ENCODE measurements at regions not wholly inside any gene's neighbourhood (a gene's known extent, or its start where the extent isn't known, plus 50 kb on each side); places are given as distances from the start of the nearest gene placed in this dataset.

GRCh38 chr3:2023959-2024358 lies 74.7 kb upstream of the CNTN4 start:
- no peaks in the 10 kb centered on the region for H4K20me1 ChIP-seq (ENCODE audit: insufficient read depth, low read length)
- peaks cover 4 to 7% of the 10 kb centered on the region in 2 donors for H3K9me3 ChIP-seq (replicated peaks in 1 of 2; ENCODE audit: control insufficient read depth in 1 of 2, insufficient read depth in 1 of 2, low read length in 2 of 2)
- no peaks in the 10 kb centered on the region for H3K36me3 Mint-ChIP-seq
- peaks cover 0 to 6% (median 4%) of the 10 kb centered on the region in 7 donors for H3K9me3 Mint-ChIP-seq
- no peak overlapping the region for H3K4me2 ChIP-seq (replicated peaks; ENCODE audit: extremely low read depth, low read length, poor library complexity, severe bottlenecking)
- H3K4me3 ChIP-seq (replicated peaks in 1 of 3; ENCODE audit: low read depth in 2 of 3, low read length in 3 of 3) = no peak overlapping the region
- WGBS (ENCODE audit: insufficient coverage) = 100% methylated on average over 1 of the region's 3 CpGs
- H3K4me3 Mint-ChIP-seq = no peak overlapping the region
- H3K9ac ChIP-seq (ENCODE audit: insufficient read depth, low read length, poor library complexity, severe bottlenecking) = no peak overlapping the region
- intact Hi-C loops (cut with micrococcal nuclease) = no loop called here
- no peak overlapping the region for H3K27ac ChIP-seq (ENCODE audit: low read depth in 1 of 2, low read length in 2 of 2)
- H3K79me2 ChIP-seq (ENCODE audit: insufficient read depth, low read length) = no peaks in the 10 kb centered on the region
- no peak for DNase-seq
- no peaks in the 10 kb centered on the region for H3K4me1 ChIP-seq (ENCODE audit: control insufficient read depth in 1 of 2, insufficient read depth in 2 of 2, low read length in 2 of 2)
- no peaks in the 10 kb centered on the region for H3K36me3 ChIP-seq (replicated peaks in 1 of 2; ENCODE audit: control insufficient read depth in 1 of 2, insufficient read depth in 2 of 2, low read length in 2 of 2)
- no peaks in the 10 kb centered on the region for H3K27me3 ChIP-seq (ENCODE audit: control insufficient read depth in 2 of 2, insufficient read depth in 2 of 2, low read length in 2 of 2)
- H3K4me1 Mint-ChIP-seq = no peaks in the 10 kb centered on the region
- H3K27me3 Mint-ChIP-seq (ENCODE audit: low read depth in 3 of 3) = no peaks in the 10 kb centered on the region
- H3K27ac Mint-ChIP-seq = no peak overlapping the region
- no peak overlapping the region for H2AFZ ChIP-seq (ENCODE audit: insufficient read depth, low read depth, low read length, poor library complexity, severe bottlenecking)
- no peak for TF ChIP-seq CTCF (IDR thresholded peaks at IDR 0.05)

- H3K4me3 Mint-ChIP-seq = no peak overlapping the region
- no peaks in the 10 kb centered on the region for H3K4me1 Mint-ChIP-seq
- no peaks in the 10 kb centered on the region for H3K27me3 Mint-ChIP-seq (ENCODE audit: low read depth in 3 of 3)
- no peak overlapping the region for H3K27ac Mint-ChIP-seq
- no peaks in the 10 kb centered on the region for H3K36me3 Mint-ChIP-seq
- H3K9me3 Mint-ChIP-seq = peaks cover 0 to 6% (median 3%) of the 10 kb centered on the region in 7 donors
- no peak overlapping the region for H2AFZ ChIP-seq (ENCODE audit: insufficient read depth, low read depth, low read length, poor library complexity, severe bottlenecking)
- H3K9me3 ChIP-seq (replicated peaks in 1 of 2; ENCODE audit: control insufficient read depth in 1 of 2, insufficient read depth in 1 of 2, low read length in 2 of 2) = peaks cover 6 to 7% of the 10 kb centered on the region in 2 donors
- WGBS (ENCODE audit: insufficient coverage) = no CpG with 5 or more reads among the region's 4 CpGs
- H3K9ac ChIP-seq (ENCODE audit: insufficient read depth, low read length, poor library complexity, severe bottlenecking) = no peak overlapping the region
- H3K4me1 ChIP-seq (ENCODE audit: control insufficient read depth in 1 of 2, insufficient read depth in 2 of 2, low read length in 2 of 2) = no peaks in the 10 kb centered on the region
- no peaks in the 10 kb centered on the region for H4K20me1 ChIP-seq (ENCODE audit: insufficient read depth, low read length)
- no peak overlapping the region for H3K4me3 ChIP-seq (replicated peaks in 1 of 3; ENCODE audit: low read depth in 2 of 3, low read length in 3 of 3)
- no peaks in the 10 kb centered on the region for H3K79me2 ChIP-seq (ENCODE audit: insufficient read depth, low read length)
- H3K27me3 ChIP-seq (ENCODE audit: control insufficient read depth in 2 of 2, insufficient read depth in 2 of 2, low read length in 2 of 2) = no peaks in the 10 kb centered on the region
- no peak for DNase-seq
- no peaks in the 10 kb centered on the region for H3K36me3 ChIP-seq (replicated peaks in 1 of 2; ENCODE audit: control insufficient read depth in 1 of 2, insufficient read depth in 2 of 2, low read length in 2 of 2)
- no peak for TF ChIP-seq CTCF (IDR thresholded peaks at IDR 0.05)
- intact Hi-C loops (cut with micrococcal nuclease) = no loop called here
- no peak overlapping the region for H3K27ac ChIP-seq (ENCODE audit: low read depth in 1 of 2, low read length in 2 of 2)
- H3K4me2 ChIP-seq (replicated peaks; ENCODE audit: extremely low read depth, low read length, poor library complexity, severe bottlenecking) = no peak overlapping the region
These were observed 74.0 kb upstream of the CNTN4 start for GRCh38 chr3:2024713-2025112.
